Common myeloid progenitor, CD34-positive (primary cell): ENCODE measurements at regions not wholly inside any gene's neighbourhood (a gene's known extent, or its start where the extent isn't known, plus 50 kb on each side); places are given as distances from the start of the nearest gene placed in this dataset.
A peak's percentile ranks its signal among the peaks of the same experiment; 100 is the strongest.

ENCODE experiments used
- CTCF ChIA-PET: fragments of 350-600 bp; sonication (Branson Sonifier 250); formaldehyde crosslinking; loops from one replicate; lab custom pipeline; 2021; ENCODE audit warnings: antibody characterized with exemption; lab: Charles Lee
- POLR2A ChIA-PET: fragments of 350-600 bp; sonication (Branson Sonifier 250); formaldehyde crosslinking; loops from one replicate; lab custom pipeline; 2021; ENCODE audit warnings: antibody characterized with exemption; lab: Charles Lee
- DNase-seq, 3 donors: peaks; one replicate each; pipeline versions ENCODE4 v3.0.0 to v3.0.0-alpha.2; 2013
- H3K27ac ChIP-seq, 2 experiments: 1 replicate in 1 of 2; 2 replicates in 1 of 2; pipeline ENCODE4 v1.7.0; 2013; ENCODE audit warnings: inconsistent platforms in 2 of 2, low read length in 2 of 2, mild to moderate bottlenecking in 2 of 2, low read depth in 1 of 2, moderate library complexity in 1 of 2; ENCODE audit not compliant: severe bottlenecking in 2 of 2, insufficient read depth in 1 of 2, poor library complexity in 1 of 2
- H3K27me3 ChIP-seq, 5 experiments: replicated peaks in 2 of 5; 1 replicate in 3 of 5; 2 replicates in 2 of 5; pipeline versions ENCODE4 v1.6.1 to v1.7.0; 2013; ENCODE audit warnings: low read length in 4 of 5, mild to moderate bottlenecking in 2 of 5, moderate library complexity in 2 of 5, inconsistent platforms in 1 of 5; ENCODE audit not compliant: insufficient read depth in 5 of 5, control insufficient read depth in 4 of 5
- H3K36me3 ChIP-seq, 4 experiments: 1 replicate in 2 of 4; 2 replicates in 2 of 4; pipeline versions ENCODE4 v1.6.1 to v1.7.0; 2013; ENCODE audit warnings: low read length in 3 of 4, control low read depth in 1 of 4, mild to moderate bottlenecking in 1 of 4; ENCODE audit not compliant: control insufficient read depth in 4 of 4, insufficient read depth in 4 of 4
- H3K4me1 ChIP-seq, 4 experiments: 1 replicate in 3 of 4; 2 replicates in 1 of 4; pipeline versions ENCODE4 v1.6.1 to v1.7.1; 2013; ENCODE audit warnings: low read length in 3 of 4, mild to moderate bottlenecking in 3 of 4, control low read depth in 1 of 4, inconsistent platforms in 1 of 4, moderate library complexity in 1 of 4; ENCODE audit not compliant: control insufficient read depth in 4 of 4, insufficient read depth in 4 of 4; ENCODE audit errors: control extremely low read depth in 1 of 4
- H3K4me3 ChIP-seq, 7 experiments: 1 replicate in 4 of 7; 2 replicates in 3 of 7; pipeline versions ENCODE4 v1.5.1 to v1.7.0; 2013; ENCODE audit warnings: mild to moderate bottlenecking in 7 of 7, low read length in 6 of 7, moderate library complexity in 6 of 7, inconsistent platforms in 2 of 7, low read depth in 2 of 7, control low read depth in 1 of 7; ENCODE audit not compliant: insufficient read depth in 4 of 7, control insufficient read depth in 1 of 7; ENCODE audit errors: extremely low read depth in 1 of 7
- H3K9me3 ChIP-seq, 5 experiments: 1 replicate in 4 of 5; 2 replicates in 1 of 5; pipeline versions ENCODE4 v1.6.1 to v1.7.1; 2013; ENCODE audit warnings: low read length in 4 of 5, mild to moderate bottlenecking in 2 of 5, inconsistent platforms in 1 of 5, low read depth in 1 of 5, moderate library complexity in 1 of 5; ENCODE audit not compliant: control insufficient read depth in 4 of 5, insufficient read depth in 2 of 5; ENCODE audit errors: control extremely low read depth in 1 of 5
- whole genome bisulfite sequencing: methylation state at CpG from one replicate; pipeline ENCODE4 v1.1.5; 2013; ENCODE audit not compliant: insufficient coverage; 5-methylcytosine and 5-hydroxymethylcytosine counted together

GRCh38 chr3:188043891-188044290, 110.1 kb upstream of the LPP start:
- POLR2A ChIA-PET, result interaction anchor here (0.6 kb wide), 1 partner anchor 476 kb away, joined by 3 read pairs; no protein-coding TSS in a partner anchor

GRCh38 chr3:188046561-188047211, 107.3 kb upstream of the LPP start:
- H3K4me3 ChIP-seq, result no peak overlapping the region
- H3K27ac ChIP-seq, result no peak overlapping the region
- 100% methylated on average over 1 of the region's 2 CpGs for WGBS
- no peak for DNase-seq
- H3K9me3 ChIP-seq, result no peaks in the 10 kb centered on the region
- peaks cover 3 to 11% (median 9%) of the 10 kb centered on the region in 4 experiments for H3K4me1 ChIP-seq
- no peaks in the 10 kb centered on the region for H3K27me3 ChIP-seq
- no peaks in the 10 kb centered on the region for H3K36me3 ChIP-seq
- ChIA-PET CTCF (interaction anchor here (0.9 kb wide), 1 partner anchor 26 kb away, joined by 3 read pairs; no protein-coding TSS in a partner anchor), POLR2A (interaction anchor here (0.7 kb wide), 1 partner anchor 348 kb away, joined by 3 read pairs; no protein-coding TSS in a partner anchor)

More at GRCh38 chr3:188043891-188044290, 110.1 kb upstream of the LPP start:
- CTCF ChIA-PET, result interaction anchor here (1.5 kb wide), 1 partner anchor 11 kb away, joined by 5 read pairs; no protein-coding TSS in a partner anchor
- no peak for DNase-seq
- H3K27me3 ChIP-seq, result no peaks in the 10 kb centered on the region
- H3K36me3 ChIP-seq, result no peaks in the 10 kb centered on the region
- no peak overlapping the region for H3K4me3 ChIP-seq
- H3K27ac ChIP-seq, result no peak overlapping the region
- peaks cover 0 to 4% (median 0%) of the 10 kb centered on the region in 4 experiments for H3K4me1 ChIP-seq
- 90% methylated on average over 2 of the region's 2 CpGs for WGBS
- H3K9me3 ChIP-seq, result no peaks in the 10 kb centered on the region

GRCh38 chr3:188047536-188047935, 106.4 kb upstream of the LPP start:
- H3K4me1 ChIP-seq, result peaks cover 3 to 14% (median 9%) of the 10 kb centered on the region in 4 experiments
- no peak overlapping the region for H3K4me3 ChIP-seq
- ChIA-PET POLR2A (interaction anchor here (0.7 kb wide), 1 partner anchor 347 kb away, joined by 3 read pairs; no protein-coding TSS in a partner anchor), CTCF (no interaction called here)
- H3K27ac ChIP-seq, result no peak overlapping the region
- H3K36me3 ChIP-seq, result no peaks in the 10 kb centered on the region
- no peak for DNase-seq
- WGBS, result 100% methylated on average over 1 of the region's 1 CpG
- H3K9me3 ChIP-seq, result no peaks in the 10 kb centered on the region
- H3K27me3 ChIP-seq, result no peaks in the 10 kb centered on the region

- Histone ChIP-seq H3K27me3 (no peaks in the 10 kb centered on the region), H3K4me1 (peaks cover 8 to 18% (median 9%) of the 10 kb centered on the region in 4 experiments), H3K27ac (no peak overlapping the region), H3K9me3 (no peaks in the 10 kb centered on the region), H3K36me3 (no peaks in the 10 kb centered on the region), H3K4me3 (peak overlapping the region in 1 of 7 experiments; percentile 48)
- ChIA-PET CTCF (interaction anchor here (1.4 to 2.6 kb wide), 4 partner anchors 9 to 301 kb away, joined by 3 to 9 read pairs (median 4); no protein-coding TSS in a partner anchor), POLR2A (no interaction called here)
- 13% methylated on average over 10 of the region's 10 CpGs for WGBS
- DNase-seq, result peak; percentile 13 to 64 (median 60)
These were observed 104.1 kb upstream of the LPP start for GRCh38 chr3:188049606-188050530.

GRCh38 chr3:188051801-188052168, 102.2 kb upstream of the LPP start:
- Histone ChIP-seq H3K27ac (no peak overlapping the region), H3K9me3 (no peaks in the 10 kb centered on the region), H3K27me3 (no peaks in the 10 kb centered on the region), H3K36me3 (no peaks in the 10 kb centered on the region), H3K4me1 (peaks cover 8 to 18% (median 9%) of the 10 kb centered on the region in 4 experiments), H3K4me3 (no peak overlapping the region)
- ChIA-PET POLR2A (no interaction called here), CTCF (interaction anchor here (1.4 to 2.6 kb wide), 2 partner anchors 10 to 14 kb away, joined by 4 to 9 read pairs; no protein-coding TSS in a partner anchor)
- no peak for DNase-seq
- 96% methylated on average over 5 of the region's 8 CpGs for WGBS

GRCh38 chr3:188052169-188053035, 101.6 kb upstream of the LPP start:
- ChIA-PET POLR2A (no interaction called here), CTCF (interaction anchor here (0.7 kb wide), 1 partner anchor 9 kb away, joined by 3 read pairs; no protein-coding TSS in a partner anchor)
- Histone ChIP-seq H3K4me3 (no peak overlapping the region), H3K9me3 (no peaks in the 10 kb centered on the region), H3K27me3 (no peaks in the 10 kb centered on the region), H3K27ac (no peak overlapping the region), H3K4me1 (peaks cover 8 to 18% (median 9%) of the 10 kb centered on the region in 4 experiments), H3K36me3 (no peaks in the 10 kb centered on the region)
- 84% methylated on average over 15 of the region's 17 CpGs for WGBS
- DNase-seq, result no peak
